ENCODE measurements at regions not wholly inside any gene's neighbourhood (a gene's known extent, or its start where the extent isn't known, plus 50 kb on each side); places are given as distances from the start of the nearest gene placed in this dataset.
"Not testable (repeated sequence)": the region's sequence is repeated elsewhere in the genome, so short reads cannot be mapped to it uniquely, and the experiment has no call there.

- not testable (repeated sequence) for TF ChIP-seq POLR2A (IDR thresholded peaks at IDR 0.05; ENCODE audit: low read length); GATA1 (IDR thresholded peaks at IDR 0.05; ENCODE audit: low read depth, low read length)
These were observed 199.6 kb downstream of the USP22 start for GRCh38 chr17:20843261-20843660.

Data from erythroblast (primary cell).